ENCODE measurements at regions not wholly inside any gene's neighbourhood (a gene's known extent, or its start where the extent isn't known, plus 50 kb on each side); places are given as distances from the start of the nearest gene placed in this dataset.
"Not testable (repeated sequence)": the region's sequence is repeated elsewhere in the genome, so short reads cannot be mapped to it uniquely, and the experiment has no call there.

DNA sequence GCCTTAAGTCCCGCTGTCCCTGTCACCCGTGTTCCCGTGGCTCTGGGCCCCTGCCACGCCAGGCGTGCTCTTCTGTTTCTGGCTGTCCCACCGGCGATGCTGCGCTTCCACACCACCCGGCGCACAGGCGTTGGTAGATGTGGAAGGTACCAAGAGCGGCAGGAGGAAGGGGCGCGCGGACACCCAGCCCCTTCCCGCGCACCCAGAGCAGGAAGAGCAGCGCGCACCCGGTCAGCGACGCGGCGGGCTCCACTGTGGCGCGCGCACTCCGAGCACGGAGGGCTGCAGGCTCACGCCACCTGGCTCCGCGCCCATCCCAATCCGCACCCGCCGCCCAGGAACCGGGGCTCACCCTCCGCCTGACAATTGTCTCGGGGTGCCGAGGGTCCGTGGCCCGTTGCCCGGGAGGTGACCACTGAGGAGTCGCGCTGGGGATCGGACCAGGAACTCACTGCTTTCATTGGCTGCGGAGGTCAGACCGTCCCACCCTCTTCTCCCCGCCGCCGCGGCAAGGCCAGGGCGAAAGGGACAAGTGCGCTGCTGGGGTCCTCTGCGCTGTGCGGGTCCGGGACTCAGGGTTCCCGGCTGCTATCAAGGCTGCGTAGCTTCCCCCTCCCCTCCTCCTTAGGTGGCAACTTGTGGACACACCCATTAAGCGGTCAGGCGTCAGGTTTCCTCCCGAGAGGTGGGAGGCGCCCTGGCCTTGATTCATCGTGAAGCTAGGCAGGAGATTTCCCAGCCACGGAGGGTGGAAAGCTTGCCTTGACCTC, 121.6 kb upstream of the ZNF92 start:
- no peak for DNase-seq (ENCODE audit: low read depth, low spot score)

GRCh38 chr7:65250697-65251395, 122.8 kb upstream of the ZNF92 start:
- DNase-seq (ENCODE audit: low read depth, low spot score) = no peak

- DNase-seq (ENCODE audit: low read depth, low spot score) = no peak
Measured at GRCh38 chr7:65250216-65250615, 123.4 kb upstream of the ZNF92 start.

DNA sequence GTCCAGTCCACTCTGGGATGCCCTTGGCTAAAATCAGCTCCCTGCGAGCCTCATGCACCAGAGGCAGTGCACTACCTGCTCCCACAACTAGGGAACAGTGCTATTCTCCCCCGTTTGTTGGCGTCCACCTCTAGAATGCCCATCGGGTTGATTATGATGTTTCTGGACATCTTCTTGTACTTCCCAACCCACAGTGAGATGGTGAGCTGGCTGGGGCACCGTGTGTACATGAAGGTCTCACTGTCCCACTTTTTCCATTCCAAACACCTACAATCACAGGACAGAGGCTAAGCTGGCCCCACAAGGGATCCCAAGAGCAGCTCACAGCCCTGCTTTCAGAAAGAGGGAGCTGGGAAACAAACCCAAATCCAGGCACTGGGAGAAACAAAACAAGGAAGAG, 126.2 kb upstream of the ZNF92 start:
- no peak for DNase-seq (ENCODE audit: low read depth, low spot score)

DNA sequence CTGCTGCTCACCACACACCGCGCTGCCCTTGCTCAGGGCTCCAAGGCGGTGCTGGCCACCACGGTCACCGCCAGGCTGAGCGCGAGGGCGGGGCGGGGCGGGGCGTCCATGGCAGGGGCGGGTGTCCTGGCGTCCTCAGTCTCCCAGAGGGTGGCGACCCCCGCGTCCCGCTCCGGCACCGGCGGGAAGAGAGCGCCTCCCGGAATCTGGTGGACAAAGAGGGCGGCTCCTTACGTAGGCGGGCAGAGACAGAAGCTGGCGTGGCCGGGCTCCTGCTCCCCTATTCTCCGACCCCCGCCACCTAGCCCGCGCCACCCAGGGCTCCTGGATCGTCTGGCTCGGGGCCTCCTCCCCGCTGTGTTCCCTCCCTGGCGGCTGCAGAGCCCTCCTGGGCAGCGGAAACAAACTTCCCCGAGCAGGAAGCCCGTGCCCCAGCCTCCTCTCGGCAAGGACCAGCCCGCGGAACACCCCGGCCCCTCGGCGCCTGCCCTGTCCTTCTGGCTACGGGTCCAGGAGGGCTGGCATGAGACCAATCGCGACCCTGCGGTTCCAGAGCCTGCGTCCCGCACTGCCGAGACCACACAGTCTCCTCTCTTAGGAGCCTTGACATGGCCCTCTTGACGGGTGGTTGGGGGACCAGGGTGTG, 133.8 kb upstream of the ZNF92 start:
- DNase-seq (ENCODE audit: low read depth, low spot score) = no peak

GRCh38 chr7:65239324-65239706, 134.3 kb upstream of the ZNF92 start:
- no peak for DNase-seq (ENCODE audit: low read depth, low spot score)

GRCh38 chr7:65238785-65239184, 134.9 kb upstream of the ZNF92 start:
- no peak for DNase-seq (ENCODE audit: low read depth, low spot score)

DNA sequence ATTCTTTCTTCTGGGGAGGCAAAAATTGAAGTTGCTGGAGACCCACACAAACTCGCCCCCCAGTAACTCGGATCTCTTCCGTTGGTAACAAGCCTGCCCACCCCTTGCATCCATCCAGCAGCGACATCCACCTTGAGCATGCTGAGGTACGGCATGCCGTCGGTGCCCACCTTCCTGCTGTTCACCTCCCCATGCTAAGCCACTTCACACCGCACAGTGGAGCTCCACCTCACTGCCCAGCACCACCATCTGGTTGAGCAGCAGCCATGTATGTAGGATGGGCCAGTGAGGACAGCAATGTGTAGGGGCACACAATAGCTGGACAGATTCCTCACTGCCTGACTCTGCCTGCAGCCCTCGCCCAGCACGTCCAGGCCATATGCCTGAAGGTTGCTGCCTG, 138.1 kb upstream of the ZNF92 start:
- DNase-seq (ENCODE audit: low read depth, low spot score) = no peak

DNA sequence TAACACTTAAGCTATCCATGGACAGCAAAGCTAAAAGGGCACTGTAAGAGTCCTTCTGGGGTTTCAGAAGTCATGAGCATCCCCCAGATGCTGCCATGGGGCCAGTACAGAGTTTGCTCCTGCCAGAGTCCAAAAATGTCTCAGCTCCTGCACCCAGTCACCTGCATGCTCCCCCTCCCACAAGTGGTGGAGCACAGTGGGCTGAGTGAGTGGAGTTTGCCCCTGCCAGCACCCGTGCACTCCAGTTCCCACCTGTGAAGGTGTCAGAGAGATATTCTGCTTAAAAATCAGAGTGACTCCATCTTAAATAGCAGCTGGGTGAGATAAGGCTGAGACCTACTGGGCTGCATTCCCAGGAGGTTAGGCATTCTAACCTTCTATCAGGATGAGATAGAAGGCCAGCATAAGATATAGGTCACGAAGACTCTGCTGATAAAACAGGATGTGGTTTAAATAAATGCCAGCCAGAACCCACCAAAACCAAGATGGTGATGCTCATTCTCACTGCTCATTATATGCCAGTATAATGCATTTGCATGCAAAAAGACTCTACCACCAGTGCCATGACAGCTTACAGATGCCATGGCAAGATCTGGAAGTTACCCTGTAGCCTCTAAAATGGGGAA, 140.1 kb upstream of the ZNF92 start:
- no peak for DNase-seq (ENCODE audit: low read depth, low spot score)

DNA sequence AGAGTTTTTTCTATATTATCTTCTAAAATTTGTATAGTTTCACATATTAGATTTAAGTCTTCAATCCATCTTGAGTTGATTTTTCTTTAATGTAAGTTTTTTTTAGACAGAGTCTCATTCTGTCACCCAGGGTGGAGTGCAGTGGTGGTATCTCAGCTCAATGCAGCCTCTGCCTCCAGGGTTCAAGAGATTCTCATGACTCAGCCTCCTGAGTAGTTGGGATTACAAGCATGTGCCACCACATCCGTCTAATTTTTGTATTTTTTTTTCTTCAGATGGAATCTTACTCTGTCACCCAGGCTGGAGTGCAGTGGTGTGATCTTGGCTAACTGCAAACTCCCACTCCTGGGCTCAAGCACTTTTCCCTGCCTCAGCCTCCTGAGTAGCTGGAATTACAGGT, 143.4 kb upstream of the ZNF92 start:
- no peak for DNase-seq (ENCODE audit: low read depth, low spot score)

DNA sequence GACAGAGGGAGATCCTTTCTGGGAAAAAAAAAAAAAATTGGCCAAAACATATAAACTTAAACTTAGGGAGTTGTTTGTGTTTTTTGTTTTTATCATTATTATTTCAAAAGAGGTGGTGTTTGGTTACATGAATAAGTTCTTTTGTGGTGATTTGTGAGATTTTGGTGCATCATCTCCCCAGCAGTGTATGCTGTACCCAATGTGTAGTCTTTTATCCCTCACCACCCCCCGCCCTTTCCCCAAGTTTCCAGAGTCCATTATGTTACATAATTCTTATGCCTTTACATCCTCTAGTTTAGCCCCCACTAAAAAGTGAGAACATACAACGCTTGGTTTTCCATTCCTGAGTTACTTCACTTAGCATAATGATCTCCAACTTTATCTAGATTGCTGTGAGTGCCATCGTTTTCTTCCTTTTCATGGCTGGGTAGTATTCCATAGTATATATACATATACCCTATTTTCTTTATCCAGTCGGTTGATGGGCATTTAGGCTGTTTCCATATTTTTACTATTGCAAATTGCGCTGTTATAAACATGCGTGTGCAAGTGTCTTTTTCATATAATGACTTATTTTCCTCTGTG, 148.1 kb upstream of the ZNF92 start:
- no peak for DNase-seq (ENCODE audit: low read depth, low spot score)

DNA sequence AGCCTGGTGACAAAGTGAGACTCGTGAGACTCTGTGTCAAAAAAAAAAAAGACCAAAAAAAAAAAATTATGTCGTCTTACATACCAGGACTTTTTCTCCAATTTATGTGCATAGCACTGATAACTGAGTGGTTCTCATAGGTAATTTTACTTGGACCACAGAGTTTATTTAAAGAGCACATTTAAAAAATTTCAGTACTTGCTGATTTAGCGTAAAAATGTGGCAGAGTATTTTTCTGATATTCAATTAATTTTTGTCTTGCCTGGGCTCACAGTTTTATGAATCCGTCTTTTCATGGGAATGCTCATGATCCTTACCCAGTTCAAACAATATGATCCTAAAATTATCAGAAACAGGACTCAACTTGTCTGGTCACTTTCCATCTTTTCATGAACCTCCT, 151.0 kb upstream of the ZNF92 start:
- DNase-seq (ENCODE audit: low read depth, low spot score) = no peak

DNA sequence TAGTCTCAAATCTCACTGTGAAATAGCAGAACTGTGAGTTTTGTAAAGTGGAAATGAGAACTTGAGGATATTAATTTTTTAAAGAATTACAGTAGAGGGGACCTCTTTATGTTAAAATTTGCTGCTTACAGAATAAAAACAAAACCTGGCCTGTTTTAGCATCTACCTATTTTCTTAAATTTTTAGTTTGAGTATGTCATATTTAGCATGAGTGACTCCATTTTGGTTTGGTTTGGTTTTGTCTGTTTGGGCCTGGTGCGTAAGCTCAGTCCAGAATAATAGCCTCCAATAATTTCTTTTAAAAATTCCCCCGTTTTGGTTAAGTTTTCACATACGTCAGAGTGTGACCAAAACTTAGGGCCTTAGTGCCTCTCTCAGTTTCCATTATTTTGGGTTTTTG, 152.0 kb upstream of the ZNF92 start:
- no peak for DNase-seq (ENCODE audit: low read depth, low spot score)

GRCh38 chr7:65219623-65220022, 154.0 kb upstream of the ZNF92 start:
- no peak for DNase-seq (ENCODE audit: low read depth, low spot score)

- peak; percentile 30 for DNase-seq (ENCODE audit: low read depth, low spot score)
Measured at GRCh38 chr7:65216469-65216868, 157.2 kb upstream of the ZNF92 start.

DNA sequence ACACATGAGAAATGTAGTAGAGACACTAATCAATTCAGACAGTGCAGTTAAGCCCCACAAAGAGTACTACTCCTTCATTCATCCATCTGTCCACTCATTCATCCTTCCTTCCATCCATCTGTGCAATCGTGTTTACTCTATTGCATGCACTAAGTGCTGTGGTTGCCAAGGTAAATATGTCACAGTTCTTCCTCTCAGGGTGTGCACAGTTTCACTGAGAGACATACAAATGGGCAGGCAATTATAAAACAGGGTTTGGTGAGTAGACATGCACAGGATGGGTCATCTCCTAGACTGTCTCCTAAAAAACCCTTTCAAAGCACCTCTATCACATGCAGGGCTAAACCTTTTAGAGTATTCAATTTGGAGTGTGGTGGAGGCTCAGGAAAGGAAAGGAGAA, 160.4 kb upstream of the ZNF92 start:
- not testable (repeated sequence) for DNase-seq (ENCODE audit: low read depth, low spot score)

DNA sequence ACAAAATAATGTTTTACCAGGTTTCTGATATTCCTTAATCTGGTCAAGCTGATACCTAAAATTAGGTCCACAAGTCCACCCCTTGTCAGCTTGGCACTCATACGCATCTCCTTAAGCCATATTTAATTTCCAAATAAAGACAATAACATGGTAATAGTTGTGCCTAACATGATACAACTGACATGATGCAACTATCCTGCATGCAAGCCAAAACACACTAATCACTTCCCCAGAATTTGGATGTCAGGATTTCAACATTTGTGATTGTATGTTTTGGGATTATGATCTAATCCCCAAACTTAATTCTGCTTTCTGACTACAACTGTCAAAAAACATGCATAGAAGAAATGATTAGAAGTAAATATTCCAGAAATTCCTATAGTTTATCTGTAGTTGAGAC, 174.4 kb upstream of the ZNF92 start:
- not testable (repeated sequence) for DNase-seq (ENCODE audit: low read depth, low spot score)

DNA sequence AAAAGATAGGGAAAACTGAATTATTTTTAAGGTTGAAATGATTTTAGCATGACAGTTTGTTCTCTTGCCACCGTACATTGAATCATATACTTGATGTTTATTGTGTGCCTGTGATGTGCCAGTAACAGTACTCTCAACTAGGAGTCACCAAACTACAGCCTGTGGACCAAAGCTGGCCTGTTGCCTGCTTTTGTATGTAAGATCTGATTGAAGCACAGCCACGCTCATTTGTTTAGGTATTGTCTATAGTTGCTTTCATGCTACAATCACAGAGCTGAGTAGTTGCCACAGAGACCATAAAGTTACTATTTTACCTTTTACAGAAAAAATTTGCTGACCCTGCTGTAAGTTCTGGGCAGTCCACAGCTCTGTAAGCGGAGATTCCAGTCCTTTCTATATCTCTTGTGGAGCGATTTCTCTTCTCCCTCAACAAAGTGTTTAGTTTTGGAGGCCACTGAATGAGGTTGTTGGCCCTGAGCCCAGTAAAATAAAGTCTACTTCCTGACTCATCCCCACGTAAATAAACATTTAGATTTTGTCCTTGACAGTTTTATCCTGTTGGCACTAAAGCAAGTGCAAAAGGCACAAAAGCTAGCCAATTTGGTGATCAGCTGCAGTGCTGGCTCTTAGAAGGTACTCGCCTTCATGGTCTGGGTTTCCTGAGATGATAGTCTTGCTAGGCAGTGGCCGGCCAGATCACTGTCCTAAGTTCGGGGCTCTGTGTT, 180.2 kb upstream of the ZNF92 start:
- DNase-seq (ENCODE audit: low read depth, low spot score) = not testable (repeated sequence)

GRCh38 chr7:65177041-65177440, 170.6 kb upstream of the ERV3-1 start:
- DNase-seq (ENCODE audit: low read depth, low spot score) = not testable (repeated sequence)

GRCh38 chr7:65150105-65150504, 143.6 kb upstream of the ERV3-1 start:
- not testable (repeated sequence) for DNase-seq (ENCODE audit: low read depth, low spot score)

All from activated CD4-positive, CD25-positive, alpha-beta regulatory T cell treated with anti-CD3 and anti-CD28 coated beads, Interleukin-2, amount 50 U/mL, for 16 hours (primary cell).